Hepatocyte (in vitro differentiated cells): ENCODE measurements at regions not wholly inside any gene's neighbourhood (a gene's known extent, or its start where the extent isn't known, plus 50 kb on each side); places are given as distances from the start of the nearest gene placed in this dataset.

ENCODE experiments used
- CTCF ChIP-seq: fragments of 200-600 bp; sonication (generic); IDR thresholded peaks from 2 replicates; pipeline ENCODE4 v1.5.1; 2016; ENCODE audit warnings: antibody characterized with exemption, mild to moderate bottlenecking; ENCODE audit not compliant: poor library complexity
- EZH2 ChIP-seq: fragments of 200-600 bp; sonication (generic); IDR thresholded peaks from 2 replicates; pipeline ENCODE4 v1.6.1; 2016; ENCODE audit warnings: antibody characterized with exemption, mild to moderate bottlenecking, borderline replicate concordance

DNA sequence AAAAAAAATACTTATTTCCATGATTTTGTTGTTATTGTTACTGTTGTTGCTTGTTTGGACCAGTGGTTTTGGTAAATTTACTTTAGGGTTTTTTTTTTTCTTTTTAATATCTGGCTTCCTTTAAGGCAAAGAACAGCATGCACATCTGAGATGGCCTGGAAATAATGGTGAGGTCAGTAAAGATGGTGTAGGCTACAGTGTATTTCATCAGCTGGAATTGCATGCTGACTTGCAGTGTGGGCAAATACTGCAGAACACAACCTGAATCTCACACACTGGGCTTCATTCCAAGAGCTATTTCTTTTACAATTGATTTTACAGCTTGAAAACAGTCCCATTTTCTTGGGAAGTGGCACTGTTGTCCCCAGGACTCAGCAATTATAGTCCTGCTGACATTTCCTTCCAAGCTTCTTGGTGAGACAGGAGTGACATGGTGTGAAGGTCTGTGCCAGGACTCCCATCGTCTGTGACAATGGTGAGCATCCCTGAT lies 376.1 kb upstream of the SOX11 start:
- no peak for TF ChIP-seq CTCF
- no peak for TF ChIP-seq EZH2
